ENCODE measurements at regions not wholly inside any gene's neighbourhood (a gene's known extent, or its start where the extent isn't known, plus 50 kb on each side); places are given as distances from the start of the nearest gene placed in this dataset.

- TF ChIP-seq EZH2 (IDR thresholded peaks at IDR 0.05; ENCODE audit: borderline replicate concordance, insufficient read depth, low read length, poor library complexity, severe bottlenecking): no peak
- TF ChIP-seq CTCF (IDR thresholded peaks at IDR 0.05; ENCODE audit: poor library complexity, severe bottlenecking): no peak
- TF ChIP-seq REST (IDR thresholded peaks at IDR 0.05; ENCODE audit: borderline replicate concordance): no peak
- TF ChIP-seq TAF1 (IDR thresholded peaks at IDR 0.05; ENCODE audit: low read depth): no peak
- TF ChIP-seq POLR2AphosphoS5 (IDR thresholded peaks at IDR 0.05): no peak
- TF ChIP-seq RAD21 (conservative IDR thresholded peaks at IDR 0.05): no peak
Observed at GRCh38 chr1:192475970-192476369, 99.6 kb upstream of the RGS1 start.
